DMS 273 (cell line): ENCODE measurements at regions not wholly inside any gene's neighbourhood (a gene's known extent, or its start where the extent isn't known, plus 50 kb on each side); places are given as distances from the start of the nearest gene placed in this dataset.

Experiments
- DNase-seq: peaks from one replicate; lab custom pipeline; 2025; ENCODE audit not compliant: unreplicated experiment; lab: John Stamatoyannopoulos, UW

DNA sequence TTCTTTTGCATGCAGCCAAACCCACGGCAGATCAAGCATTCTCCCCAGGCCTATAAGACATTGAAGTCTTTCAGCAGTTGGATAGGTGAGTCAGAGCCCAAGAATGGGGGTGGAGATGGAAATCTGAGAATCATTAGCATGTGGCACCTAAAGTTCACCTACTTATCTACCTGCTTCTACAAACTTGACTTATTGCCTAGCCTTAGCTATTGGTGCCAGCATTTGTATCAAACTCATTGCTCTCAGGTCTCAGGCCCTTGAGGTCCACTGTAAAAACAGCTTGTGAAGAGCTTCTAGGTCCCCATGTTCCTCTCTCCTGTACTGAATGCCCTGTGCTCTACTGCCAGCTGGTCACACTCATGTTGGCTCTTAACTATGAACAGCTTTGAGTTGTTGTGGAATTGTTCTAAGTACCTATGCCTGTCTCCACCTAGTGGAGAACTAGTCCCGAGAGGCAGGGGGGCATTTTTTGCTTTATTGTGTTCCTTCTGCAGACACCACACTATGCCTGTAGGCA lies 278.4 kb upstream of the SPRED2 start:
- peak; percentile 55 for DNase-seq

DNA sequence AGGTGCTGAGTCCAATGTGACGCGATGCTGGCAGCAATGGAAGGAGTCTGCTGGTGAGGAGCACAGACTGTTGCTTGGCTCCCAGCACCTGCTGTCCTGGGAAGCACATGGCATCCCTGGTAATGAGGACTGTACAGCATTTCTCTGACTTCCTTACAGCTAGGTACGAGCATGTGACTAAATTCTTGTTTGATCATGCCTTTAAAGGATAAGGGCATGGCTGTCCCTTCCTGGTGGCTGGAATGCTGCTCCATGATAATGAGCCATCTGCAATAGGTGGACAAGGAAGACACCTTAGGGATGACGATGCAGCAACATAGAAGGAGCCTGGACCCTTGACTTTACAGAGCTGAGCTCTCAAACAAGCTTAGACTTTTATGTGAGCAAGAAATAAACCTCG lies 278.0 kb upstream of the SPRED2 start:
- no peak for DNase-seq

DNA sequence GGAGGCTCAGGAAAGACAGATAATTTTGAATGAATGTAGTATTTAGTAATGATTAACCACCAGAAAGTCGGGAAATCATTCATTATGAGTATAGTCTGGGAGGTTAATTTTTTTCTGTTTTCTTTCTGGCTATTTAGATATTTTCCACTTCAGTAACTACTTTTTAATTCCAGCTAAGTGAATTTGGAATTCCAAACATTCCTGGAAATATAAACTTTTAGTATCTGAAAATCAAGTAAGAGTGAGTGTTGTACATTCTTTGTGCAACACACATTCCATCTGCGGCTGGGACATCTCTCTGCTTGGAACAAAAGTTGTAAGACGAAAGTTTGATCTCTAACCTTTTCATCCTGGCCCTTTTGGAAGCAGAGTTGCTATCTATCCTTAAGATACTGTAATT lies 275.7 kb upstream of the SPRED2 start:
- DNase-seq: no peak

DNA sequence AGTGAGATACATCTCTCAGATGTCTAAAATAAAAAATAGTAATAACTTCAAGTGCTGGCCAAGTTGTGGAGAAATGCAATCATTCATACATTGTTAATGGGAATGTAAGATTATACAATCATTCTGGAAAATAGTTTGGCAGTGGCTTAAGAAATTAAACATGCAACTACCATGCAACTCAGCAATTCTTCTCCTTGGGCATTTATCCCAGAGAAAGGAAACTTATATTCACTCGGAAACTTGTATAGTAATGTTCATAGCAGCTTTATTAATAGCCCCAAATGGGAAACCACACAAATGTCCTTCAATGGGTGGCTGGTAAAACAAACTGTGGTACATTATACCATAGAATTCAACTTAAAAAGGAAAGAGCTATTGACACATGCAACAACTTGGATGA lies 274.0 kb upstream of the SPRED2 start:
- DNase-seq: no peak

DNA sequence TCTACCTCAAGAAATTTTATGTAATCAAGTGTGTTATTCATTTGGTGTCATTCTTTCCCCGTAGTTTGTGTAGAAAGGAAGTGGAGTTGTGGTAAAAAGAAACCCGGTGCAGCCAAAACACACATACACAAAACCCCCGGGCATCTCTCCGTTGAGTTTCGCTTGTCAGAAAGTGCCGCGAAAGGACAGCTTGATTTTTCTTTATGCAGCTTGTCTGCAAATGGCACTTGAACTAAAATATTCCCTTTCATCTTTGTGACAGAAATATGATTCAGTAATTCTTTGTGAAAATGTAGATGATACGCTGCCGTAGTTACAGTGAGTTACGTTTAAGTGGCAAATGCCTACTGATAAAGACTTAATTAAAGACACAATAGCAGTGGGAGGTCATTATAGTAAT lies 268.8 kb upstream of the SPRED2 start:
- DNase-seq: no peak

GRCh38 chr2:65700720-65701119 lies 268.3 kb upstream of the SPRED2 start:
- no peak for DNase-seq

DNA sequence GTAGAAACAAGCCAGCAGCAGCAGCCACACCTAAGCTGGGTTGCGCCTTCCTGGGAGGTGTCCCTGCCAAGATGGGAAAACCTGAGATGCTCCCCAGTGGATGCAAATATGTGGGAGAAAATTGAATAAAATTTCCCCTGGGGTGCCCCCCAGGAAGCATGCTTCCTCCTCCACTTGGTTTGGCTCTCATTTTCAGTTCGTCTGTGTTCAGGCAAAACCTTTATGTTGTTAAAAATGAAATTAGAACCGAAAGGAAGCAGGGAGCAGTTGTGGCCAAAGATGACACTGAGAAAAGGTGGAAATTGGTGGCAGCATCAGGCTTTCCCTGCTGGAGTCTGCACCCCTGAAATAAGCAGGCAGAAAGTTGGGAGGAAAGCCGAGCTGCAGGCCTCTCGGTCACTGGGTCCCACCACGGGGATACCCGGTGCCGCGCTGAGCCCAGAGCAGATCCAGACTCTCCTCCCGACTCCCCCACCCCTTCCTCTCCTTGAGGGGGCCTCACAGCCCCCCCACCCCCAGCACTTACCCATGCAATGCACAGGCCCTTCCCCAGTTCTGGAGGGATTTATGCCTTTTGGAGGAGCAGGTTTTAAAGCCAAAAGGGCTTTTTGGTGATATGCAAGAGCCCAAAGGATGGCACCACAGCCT lies 267.7 kb upstream of the SPRED2 start:
- DNase-seq: no peak

DNA sequence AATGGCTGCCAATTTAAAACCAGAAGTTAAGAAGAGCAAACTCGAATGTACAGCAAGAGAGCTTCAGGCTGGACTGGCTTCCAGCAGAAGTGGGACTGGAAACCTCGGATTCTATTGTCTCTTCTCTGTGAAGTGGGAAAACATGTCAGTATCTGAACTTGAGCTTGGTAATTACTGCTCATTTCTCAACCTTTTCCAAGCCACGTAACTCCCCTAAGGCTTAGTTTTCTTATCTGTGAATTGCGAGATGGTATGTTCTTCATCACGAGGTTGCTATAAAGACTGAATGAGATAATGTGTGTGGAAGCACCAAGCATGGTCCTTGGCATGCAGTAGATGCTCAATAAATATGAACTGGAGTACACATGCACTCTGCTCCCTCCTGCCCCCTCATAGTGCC lies 259.4 kb upstream of the SPRED2 start:
- DNase-seq: no peak

DNA sequence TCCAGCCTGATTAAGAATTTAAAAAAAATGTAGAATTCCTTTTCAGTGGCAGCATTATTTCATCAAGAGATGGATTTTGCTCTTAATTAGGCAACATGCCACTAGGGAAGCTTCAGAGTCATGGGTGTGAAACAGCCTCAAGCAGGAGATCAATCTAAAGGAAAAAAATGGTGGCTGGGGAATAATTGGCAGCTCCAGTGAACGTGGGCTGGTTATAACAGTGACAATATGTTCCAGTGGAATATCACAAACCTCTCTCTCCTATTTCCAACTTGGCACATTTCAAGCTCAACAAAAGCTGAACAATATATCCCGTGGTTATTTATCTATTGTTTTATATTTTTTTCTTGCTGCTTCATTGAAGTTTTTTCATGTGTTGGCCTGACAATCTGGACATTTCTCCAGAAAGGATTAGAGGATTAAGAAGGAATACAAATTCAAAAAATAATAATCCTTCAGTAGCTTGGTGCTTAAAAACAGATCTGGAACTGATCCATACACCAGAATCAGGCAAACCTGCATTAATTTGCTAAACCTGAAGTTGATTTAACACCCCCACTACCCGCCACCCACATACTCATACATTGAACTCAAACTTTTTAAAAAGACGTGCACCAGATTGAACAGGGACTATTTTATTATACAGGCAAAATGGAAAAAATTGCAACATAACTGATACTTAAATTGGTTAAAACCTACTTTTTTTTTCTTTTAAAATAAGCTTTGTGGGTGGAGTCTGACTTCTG lies 255.9 kb upstream of the SPRED2 start:
- no peak for DNase-seq

- no peak for DNase-seq
Measured at GRCh38 chr2:65687614-65688013, 255.2 kb upstream of the SPRED2 start.

- peak; percentile 6 for DNase-seq
Measured at GRCh38 chr2:65686928-65687521, 254.6 kb upstream of the SPRED2 start.

DNA sequence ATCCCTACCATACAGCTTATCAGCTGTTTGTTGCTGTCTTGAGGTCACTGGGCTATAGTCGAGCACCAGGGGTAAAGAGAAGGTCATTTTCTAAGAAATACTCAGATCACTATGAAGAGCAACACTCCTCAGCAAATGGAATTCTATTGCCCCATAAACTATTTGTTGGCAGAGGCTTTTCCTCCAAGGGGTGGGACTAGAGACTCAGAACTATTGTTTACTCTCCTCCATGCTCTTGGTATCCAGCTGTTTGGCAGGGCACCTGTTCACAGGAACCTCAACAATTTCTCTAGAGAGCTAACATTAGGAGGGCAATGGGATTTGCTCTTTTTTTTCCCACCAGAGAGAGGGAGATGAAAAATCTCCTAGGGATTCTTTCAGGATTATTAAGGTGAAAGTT lies 249.1 kb upstream of the SPRED2 start:
- DNase-seq: no peak

DNA sequence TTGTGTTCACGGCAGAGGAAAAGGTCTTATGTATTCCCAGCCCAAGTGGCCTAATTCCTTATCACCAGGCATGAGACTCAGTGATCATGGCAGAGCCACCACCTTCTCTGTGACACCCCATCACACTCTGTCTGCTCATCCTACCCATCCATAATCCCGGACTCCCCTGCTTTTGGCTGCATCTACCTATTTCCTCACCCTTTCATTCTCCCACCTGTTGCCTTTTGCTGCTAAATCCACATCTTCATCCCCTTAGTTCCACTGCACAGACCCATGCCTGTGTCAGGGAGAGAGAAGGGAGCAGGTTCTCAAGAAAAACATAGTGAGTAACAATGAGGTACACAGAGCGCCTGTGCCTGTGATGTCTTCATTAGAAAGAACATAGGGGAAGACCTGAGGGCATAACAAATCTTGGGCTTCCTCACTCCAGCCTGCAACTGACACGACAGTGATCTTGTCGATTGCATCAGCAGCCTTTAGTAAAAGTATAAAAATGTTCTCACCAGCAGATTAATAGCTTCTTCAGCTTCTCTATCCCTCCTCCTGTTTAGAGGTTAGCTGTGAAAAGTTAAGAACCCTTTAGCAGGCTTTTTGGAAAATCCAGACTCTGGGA lies 246.5 kb upstream of the SPRED2 start:
- no peak for DNase-seq

DNA sequence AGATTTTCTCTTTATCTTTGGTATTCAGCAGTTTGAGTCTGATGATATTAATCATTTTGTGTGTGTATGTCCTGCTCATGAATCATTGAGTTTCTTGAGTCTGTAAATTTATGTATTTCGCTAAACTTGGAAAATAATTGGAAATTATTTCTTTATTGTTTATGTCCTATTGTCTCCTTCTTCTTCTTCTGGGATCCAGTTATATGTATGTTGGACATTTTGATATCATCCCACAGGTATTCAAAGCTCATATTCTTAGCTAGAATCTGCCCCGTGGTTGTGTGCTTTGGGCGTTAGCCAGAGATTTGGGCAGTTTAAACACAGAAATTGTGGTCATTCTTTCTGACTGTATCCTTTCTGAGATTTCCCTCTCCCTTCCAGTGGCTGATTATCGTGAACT lies 243.0 kb upstream of the SPRED2 start:
- DNase-seq: no peak

GRCh38 chr2:65671670-65672242 lies 239.4 kb upstream of the SPRED2 start:
- no peak for DNase-seq

DNA sequence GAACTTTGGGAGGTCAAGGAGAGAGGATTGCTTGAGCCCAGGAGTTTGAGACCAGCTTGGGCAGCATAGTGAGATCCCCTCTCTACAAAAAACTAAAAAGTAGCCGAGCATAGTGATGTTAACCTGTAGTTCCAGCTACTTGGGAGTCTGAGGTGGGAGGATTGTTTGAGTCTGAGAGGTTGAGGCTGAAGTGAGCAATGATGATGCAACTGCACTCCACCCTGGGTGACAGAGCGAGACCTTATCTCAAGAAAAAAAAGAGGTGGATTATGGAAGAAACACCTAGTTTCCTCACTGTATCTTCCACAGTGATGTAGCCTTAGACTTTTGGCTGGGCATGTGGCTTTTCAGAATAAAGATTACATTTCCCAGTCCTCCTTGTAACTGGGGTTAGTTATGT lies 237.2 kb upstream of the SPRED2 start:
- DNase-seq: no peak

GRCh38 chr2:65668744-65669143 lies 236.3 kb upstream of the SPRED2 start:
- DNase-seq: no peak

DNA sequence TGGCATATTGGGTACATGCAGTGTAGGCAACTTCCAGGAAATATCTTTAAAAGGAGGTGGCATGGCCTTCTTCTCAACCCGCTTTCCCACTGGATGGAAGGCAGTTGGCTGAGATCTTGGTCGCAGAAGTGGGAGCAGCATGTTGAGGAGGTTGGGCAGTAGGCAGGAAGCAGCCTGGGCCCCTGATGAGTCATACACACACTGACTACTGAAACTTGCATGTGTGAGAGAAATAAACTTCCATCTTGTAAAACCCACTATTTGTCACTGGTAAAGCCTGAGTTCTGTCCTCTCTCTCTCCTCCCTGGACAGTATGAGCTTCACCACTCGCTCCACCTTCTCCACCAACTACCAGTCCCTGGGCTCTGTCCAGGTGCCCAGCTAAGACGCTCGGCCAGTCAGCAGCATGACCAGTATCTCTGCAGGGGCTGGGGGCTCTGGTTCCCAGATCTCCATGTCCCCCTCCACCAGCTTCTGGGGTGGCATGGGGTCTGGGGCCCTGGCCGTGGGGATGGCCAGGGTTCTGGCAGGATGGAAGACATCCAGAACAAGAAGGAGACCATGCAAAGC lies 233.8 kb upstream of the SPRED2 start:
- DNase-seq: no peak

DNA sequence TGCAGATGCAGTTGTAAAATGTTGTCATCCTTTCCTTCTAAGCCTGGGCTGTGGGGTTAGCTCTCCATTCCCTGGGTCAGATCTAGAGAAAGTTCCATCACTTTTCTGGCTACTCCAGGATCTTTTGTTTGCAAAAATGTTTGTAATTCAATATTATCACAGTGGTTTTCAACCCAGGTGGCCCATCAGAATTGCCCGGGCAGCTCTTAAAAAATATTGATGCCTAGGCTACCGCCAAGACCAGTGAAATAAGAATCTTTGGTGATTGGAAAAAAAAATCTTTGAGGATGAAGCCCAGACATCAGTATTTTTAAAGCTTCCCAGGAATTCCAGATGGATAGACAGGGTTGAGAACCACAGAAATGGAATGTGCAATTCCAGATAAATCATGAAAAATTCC lies 232.5 kb upstream of the SPRED2 start:
- no peak for DNase-seq

GRCh38 chr2:65663831-65664407 lies 231.5 kb upstream of the SPRED2 start:
- DNase-seq: no peak
